ENCODE measurements at regions not wholly inside any gene's neighbourhood (a gene's known extent, or its start where the extent isn't known, plus 50 kb on each side); places are given as distances from the start of the nearest gene placed in this dataset.

DNA sequence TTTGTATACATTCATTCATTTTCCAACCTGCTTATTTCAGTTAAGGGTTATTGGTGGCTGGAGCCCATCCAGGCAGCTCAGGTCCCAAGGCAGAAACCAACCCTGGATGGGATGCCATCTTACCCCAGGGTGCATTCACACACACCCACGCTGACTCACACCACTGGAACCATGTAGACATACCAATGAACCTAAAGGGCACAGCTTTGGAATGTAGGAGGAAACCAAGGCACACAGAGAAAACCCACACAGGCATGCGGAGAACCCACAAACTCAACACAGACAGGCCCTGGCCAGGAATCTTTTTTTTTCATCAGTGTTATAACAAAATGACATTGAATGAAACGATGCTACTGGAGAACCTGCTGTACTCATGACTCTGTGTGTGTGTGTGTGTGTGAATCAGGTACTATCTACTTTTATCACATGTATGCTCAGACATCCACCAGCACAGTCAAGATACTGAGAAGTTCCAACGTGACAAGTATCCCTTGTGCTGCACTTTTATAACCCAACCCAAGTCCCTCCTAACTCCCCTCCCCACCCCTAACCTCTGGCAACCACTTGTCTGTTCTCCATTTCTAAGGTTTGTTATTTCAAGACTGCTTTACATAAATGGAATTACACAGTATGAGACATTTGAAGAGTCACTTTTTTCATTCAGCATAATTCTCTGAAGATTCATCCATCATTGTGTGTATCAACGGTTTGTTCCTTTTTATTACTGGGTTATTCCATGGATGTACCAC, 286.8 kb upstream of the PLD5 start:
- TF ChIP-seq, protein P1, sequence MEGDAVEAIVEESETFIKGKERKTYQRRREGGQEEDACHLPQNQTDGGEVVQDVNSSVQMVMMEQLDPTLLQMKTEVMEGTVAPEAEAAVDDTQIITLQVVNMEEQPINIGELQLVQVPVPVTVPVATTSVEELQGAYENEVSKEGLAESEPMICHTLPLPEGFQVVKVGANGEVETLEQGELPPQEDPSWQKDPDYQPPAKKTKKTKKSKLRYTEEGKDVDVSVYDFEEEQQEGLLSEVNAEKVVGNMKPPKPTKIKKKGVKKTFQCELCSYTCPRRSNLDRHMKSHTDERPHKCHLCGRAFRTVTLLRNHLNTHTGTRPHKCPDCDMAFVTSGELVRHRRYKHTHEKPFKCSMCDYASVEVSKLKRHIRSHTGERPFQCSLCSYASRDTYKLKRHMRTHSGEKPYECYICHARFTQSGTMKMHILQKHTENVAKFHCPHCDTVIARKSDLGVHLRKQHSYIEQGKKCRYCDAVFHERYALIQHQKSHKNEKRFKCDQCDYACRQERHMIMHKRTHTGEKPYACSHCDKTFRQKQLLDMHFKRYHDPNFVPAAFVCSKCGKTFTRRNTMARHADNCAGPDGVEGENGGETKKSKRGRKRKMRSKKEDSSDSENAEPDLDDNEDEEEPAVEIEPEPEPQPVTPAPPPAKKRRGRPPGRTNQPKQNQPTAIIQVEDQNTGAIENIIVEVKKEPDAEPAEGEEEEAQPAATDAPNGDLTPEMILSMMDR (optimal IDR thresholded peaks at IDR 0.05 in 1 of 3, IDR thresholded peaks at IDR 0.05 in 1 of 3, conservative IDR thresholded peaks at IDR 0.05 in 1 of 3; ENCODE audit: extremely low read depth in 1 of 3, insufficient read depth in 2 of 3, low read length in 3 of 3), result no peak
- TF ChIP-seq EZH2 (IDR thresholded peaks at IDR 0.05; ENCODE audit: low read length), result no peak

All from keratinocyte (primary cell).